Stimulated activated CD4-positive, alpha-beta T cell treated with anti-CD3 and anti-CD28 coated beads, Interleukin-12 subunit alpha, Interleukin-12 subunit beta, amount 100 ng/mL, for 48 hours (primary cell): ENCODE measurements at regions not wholly inside any gene's neighbourhood (a gene's known extent, or its start where the extent isn't known, plus 50 kb on each side); places are given as distances from the start of the nearest gene placed in this dataset.
"Not testable (repeated sequence)": the region's sequence is repeated elsewhere in the genome, so short reads cannot be mapped to it uniquely, and the experiment has no call there.

Experiments
- DNase-seq, 3 donors: peaks; one replicate each; pipeline ENCODE4 v3.0.0-alpha.2; 2020; ENCODE audit warnings: low read depth in 2 of 3, low spot score in 1 of 3

GRCh38 chr7:8809320-8809719, 375.9 kb downstream of the NXPH1 start:
- DNase-seq = no peak

- DNase-seq = no peak
Observed at GRCh38 chr7:8817448-8818036, 384.1 kb downstream of the NXPH1 start.

GRCh38 chr7:8818406-8818805, 385.0 kb downstream of the NXPH1 start:
- DNase-seq = no peak

- no peak for DNase-seq
Observed at GRCh38 chr7:8822595-8822994, 389.2 kb downstream of the NXPH1 start.

GRCh38 chr7:8823486-8823885, 390.1 kb downstream of the NXPH1 start:
- DNase-seq = no peak

- DNase-seq = no peak
Observed at GRCh38 chr7:8827329-8827728, 393.9 kb downstream of the NXPH1 start.

- DNase-seq = no peak
Observed at GRCh38 chr7:8829100-8829499, 395.7 kb downstream of the NXPH1 start.

- DNase-seq = no peak
Observed at GRCh38 chr7:8831376-8831775, 398.0 kb downstream of the NXPH1 start.

GRCh38 chr7:8833355-8833754, 399.9 kb downstream of the NXPH1 start:
- DNase-seq = no peak

- DNase-seq = no peak
Observed at GRCh38 chr7:8841171-8841570, 407.8 kb downstream of the NXPH1 start.

GRCh38 chr7:8871716-8872115, 438.3 kb downstream of the NXPH1 start:
- no peak for DNase-seq

GRCh38 chr7:8881916-8882315, 448.5 kb downstream of the NXPH1 start:
- DNase-seq = no peak

- DNase-seq = no peak
Observed at GRCh38 chr7:8885480-8886000, 452.1 kb downstream of the NXPH1 start.

GRCh38 chr7:8890346-8890745, 456.9 kb downstream of the NXPH1 start:
- not testable (repeated sequence) for DNase-seq

- DNase-seq = no peak
Observed at GRCh38 chr7:8893775-8894174, 460.4 kb downstream of the NXPH1 start.

- DNase-seq = no peak
Observed at GRCh38 chr7:8906396-8907075, 473.1 kb downstream of the NXPH1 start.

GRCh38 chr7:8908889-8909288, 475.5 kb downstream of the NXPH1 start:
- DNase-seq = no peak

GRCh38 chr7:8913682-8914081, 480.3 kb downstream of the NXPH1 start:
- DNase-seq = no peak

- no peak for DNase-seq
Observed at GRCh38 chr7:8921807-8922206, 488.4 kb downstream of the NXPH1 start.

GRCh38 chr7:8922726-8923125, 489.3 kb downstream of the NXPH1 start:
- DNase-seq = no peak

GRCh38 chr7:8923164-8923806, 489.9 kb downstream of the NXPH1 start:
- no peak for DNase-seq

- DNase-seq = no peak
Observed at GRCh38 chr7:8931906-8932646, 498.7 kb downstream of the NXPH1 start.
